ENCODE measurements at regions not wholly inside any gene's neighbourhood (a gene's known extent, or its start where the extent isn't known, plus 50 kb on each side); places are given as distances from the start of the nearest gene placed in this dataset.

- Histone ChIP-seq H4K20me1 (ENCODE audit: insufficient read depth, low read length) (no peaks in the 10 kb centered on the region), H3K56ac (ENCODE audit: extremely low read depth, insufficient read depth, low read length) (no peak overlapping the region), H2AFZ (replicated peaks; ENCODE audit: low read length, poor library complexity) (no peak overlapping the region), H3K9me3 (ENCODE audit: control insufficient read depth, insufficient read depth, low read length) (0 out of 2 replicates have a peak, but pooled peaks cover 1% of the 10 kb centered on the region), H3K79me1 (ENCODE audit: low read depth in 1 of 2, low read length in 2 of 2) (no peaks in the 10 kb centered on the region), H3K23ac (ENCODE audit: low read depth, low read length) (no peak overlapping the region), H3K4me1 (ENCODE audit: control insufficient read depth, insufficient read depth, low read length) (0 out of 2 replicates have a peak, but pooled peaks cover 2% of the 10 kb centered on the region), H4K8ac (ENCODE audit: low read depth in 2 of 2, low read length in 2 of 2) (no peak overlapping the region), H2AK5ac (ENCODE audit: low read depth, low read length) (no peak overlapping the region), H2BK5ac (ENCODE audit: low read depth, low read length, poor library complexity, severe bottlenecking) (no peak overlapping the region), H3K36me3 (ENCODE audit: control insufficient read depth, insufficient read depth, low read length) (no peaks in the 10 kb centered on the region), H2BK20ac (ENCODE audit: low read depth, low read length) (no peak overlapping the region), H4K5ac (ENCODE audit: low read depth, low read length) (no peak overlapping the region), H4K91ac (ENCODE audit: insufficient read depth, low read depth, low read length) (no peak overlapping the region), H2BK120ac (ENCODE audit: low read depth, low read length) (no peak overlapping the region), H3K4ac (ENCODE audit: low read depth, low read length) (no peak overlapping the region), H2AK9ac (replicated peaks; ENCODE audit: low read depth, low read length, poor library complexity) (no peak overlapping the region), H3K9me1 (ENCODE audit: insufficient read depth, low read length) (no peaks in the 10 kb centered on the region), H2BK15ac (ENCODE audit: low read depth, low read length) (no peak overlapping the region), H3K18ac (ENCODE audit: low read depth, low read length) (no peak overlapping the region), H3K4me3 (ENCODE audit: insufficient read depth, low read depth, low read length) (no peak overlapping the region), H3K4me2 (ENCODE audit: low read depth, low read length) (no peak overlapping the region), H3K27ac (ENCODE audit: insufficient read depth, low read length) (no peak overlapping the region), H3K9ac (ENCODE audit: low read depth, low read length) (no peak overlapping the region), H3K14ac (replicated peaks; ENCODE audit: low read depth, low read length) (no peak overlapping the region), H3K27me3 (ENCODE audit: control insufficient read depth, insufficient read depth, low read length) (peaks cover 24% of the 10 kb centered on the region)
- dilution Hi-C loops (cut with HindIII; ENCODE audit: low sequenced_read_pairs, unreplicated experiment), result no loop called here
- no TSS peak for BruUV-seq (replicated peaks)
- CTCF ChIA-PET, result no interaction called here
- POLR2A ChIA-PET (ENCODE audit: unreplicated experiment), result no interaction called here
- WGBS, 2 experiments (ENCODE audit: extremely low coverage in 2 of 2, insufficient read length in 1 of 2), result no CpG with 5 or more reads among the region's 10 CpGs
- ATAC-seq (ENCODE audit: low read depth) (no peak), DNase-seq (no peak)
- TF ChIP-seq RFX5 (IDR thresholded peaks at IDR 0.05; ENCODE audit: low read depth, low read length) (no peak), ELK1 (IDR thresholded peaks at IDR 0.05; ENCODE audit: borderline replicate concordance, low read depth, low read length) (no peak), MAZ (IDR thresholded peaks at IDR 0.05; ENCODE audit: borderline replicate concordance, low read depth, low read length) (no peak), FOS (IDR thresholded peaks at IDR 0.05; ENCODE audit: low read depth, low read length) (no peak), CHD1 (IDR thresholded peaks at IDR 0.05; ENCODE audit: low read depth, low read length) (no peak), NFE2L2 (IDR thresholded peaks at IDR 0.05; ENCODE audit: low read depth, low read length) (no peak), RAD21 (IDR thresholded peaks at IDR 0.05; ENCODE audit: low read length) (no peak), CEBPB (IDR thresholded peaks at IDR 0.05; ENCODE audit: low read depth, low read length) (no peak), RCOR1 (IDR thresholded peaks at IDR 0.05; ENCODE audit: insufficient replicate concordance, low read length) (no peak), MAFK (IDR thresholded peaks at IDR 0.05; ENCODE audit: low read depth, low read length) (no peak)
- in situ Hi-C loops (cut with MboI; ENCODE audit: low sequenced_read_pairs), result no loop called here
- intact Hi-C loops (cut with micrococcal nuclease), result loop anchor here (10.0 kb wide), 1 partner anchor 248 kb away; no protein-coding TSS in a partner anchor
These were observed 176.4 kb upstream of the CST7 start for GRCh38 chr20:24772667-24773066.
